ENCODE measurements at regions not wholly inside any gene's neighbourhood (a gene's known extent, or its start where the extent isn't known, plus 50 kb on each side); places are given as distances from the start of the nearest gene placed in this dataset.

- no peak for TF ChIP-seq CTCF (IDR thresholded peaks at IDR 0.05; ENCODE audit: borderline replicate concordance, insufficient read depth, low read depth, low read length)
- no peak overlapping the region for H3K4me3 ChIP-seq (ENCODE audit: low read depth, low read length)
Measured at GRCh38 chr16:62907562-62907961, 871.3 kb upstream of the CDH8 start.

DNA sequence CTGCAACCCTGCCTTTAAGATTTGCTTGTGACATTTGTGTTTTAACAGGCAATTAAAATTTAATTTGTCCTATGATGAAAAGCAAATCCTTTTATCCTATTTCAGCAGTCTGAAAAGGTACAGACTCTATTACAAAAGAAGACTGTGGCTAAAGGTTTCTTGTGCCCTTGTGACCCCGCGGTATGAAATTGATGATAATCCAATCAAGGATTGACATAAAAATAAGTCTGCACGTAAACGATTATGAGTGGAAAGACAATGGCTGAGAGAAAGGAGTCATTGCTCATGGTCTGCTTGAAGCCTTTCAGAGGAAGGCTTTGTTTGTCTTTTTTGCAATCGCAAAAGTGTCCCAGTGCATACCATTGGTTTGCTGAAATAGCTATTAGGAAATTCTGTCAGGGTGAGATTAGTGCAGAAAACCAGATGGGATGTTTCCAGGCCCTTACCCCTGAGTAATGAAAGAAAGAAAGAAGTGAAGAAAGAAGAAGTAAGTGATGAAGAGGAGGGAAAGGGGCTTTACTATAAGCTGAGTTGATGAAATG, 867.8 kb upstream of the CDH8 start:
- H3K4me3 ChIP-seq (ENCODE audit: low read depth, low read length): no peak overlapping the region
- no peak for TF ChIP-seq CTCF (IDR thresholded peaks at IDR 0.05; ENCODE audit: borderline replicate concordance, insufficient read depth, low read depth, low read length)

- no peak for TF ChIP-seq CTCF (IDR thresholded peaks at IDR 0.05; ENCODE audit: borderline replicate concordance, insufficient read depth, low read depth, low read length)
- H3K4me3 ChIP-seq (ENCODE audit: low read depth, low read length): no peak overlapping the region
Measured at GRCh38 chr16:62899737-62900136, 863.5 kb upstream of the CDH8 start.

GRCh38 chr16:62889097-62889496, 852.9 kb upstream of the CDH8 start:
- no peak overlapping the region for H3K4me3 ChIP-seq (ENCODE audit: low read depth, low read length)
- no peak for TF ChIP-seq CTCF (IDR thresholded peaks at IDR 0.05; ENCODE audit: borderline replicate concordance, insufficient read depth, low read depth, low read length)

GRCh38 chr16:62883509-62883908, 847.3 kb upstream of the CDH8 start:
- no peak for TF ChIP-seq CTCF (IDR thresholded peaks at IDR 0.05; ENCODE audit: borderline replicate concordance, insufficient read depth, low read depth, low read length)
- no peak overlapping the region for H3K4me3 ChIP-seq (ENCODE audit: low read depth, low read length)

DNA sequence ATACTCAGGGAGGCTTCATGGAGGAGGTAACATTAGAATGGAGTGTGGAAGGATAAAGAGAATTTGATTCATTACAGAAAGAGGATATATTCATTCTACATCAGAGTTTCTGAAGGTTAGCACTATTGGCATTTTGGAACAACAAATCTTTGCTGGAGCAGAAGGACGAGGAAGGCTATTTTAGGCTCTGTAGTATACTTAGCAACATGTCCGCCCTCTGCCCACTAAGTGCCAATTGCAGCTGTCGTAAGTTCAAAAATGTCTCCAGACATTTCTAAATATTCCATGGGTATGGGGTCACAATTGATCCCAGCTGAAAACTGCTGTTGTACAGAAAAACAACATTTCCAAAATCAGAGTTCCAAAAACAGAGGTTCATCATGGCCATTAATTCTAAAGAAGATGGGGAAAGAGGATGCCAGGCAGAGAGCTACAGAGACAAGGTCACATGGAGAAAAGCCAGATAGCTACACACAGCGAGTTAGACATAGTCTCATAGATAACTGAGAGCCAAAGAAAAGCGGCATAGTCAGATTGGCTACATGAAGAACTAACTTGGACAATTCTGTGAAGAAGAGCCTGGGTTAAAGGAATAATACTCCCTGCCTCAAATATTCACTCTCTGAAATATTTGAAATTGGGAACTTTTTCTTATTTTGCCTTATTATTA, 846.4 kb upstream of the CDH8 start:
- H3K4me3 ChIP-seq (ENCODE audit: low read depth, low read length): no peak overlapping the region
- no peak for TF ChIP-seq CTCF (IDR thresholded peaks at IDR 0.05; ENCODE audit: borderline replicate concordance, insufficient read depth, low read depth, low read length)

GRCh38 chr16:62876133-62876532, 839.9 kb upstream of the CDH8 start:
- H3K4me3 ChIP-seq (ENCODE audit: low read depth, low read length): no peak overlapping the region
- TF ChIP-seq CTCF (IDR thresholded peaks at IDR 0.05; ENCODE audit: borderline replicate concordance, insufficient read depth, low read depth, low read length): no peak

Measured in GM12875 (cell line).